Cardiac muscle cell (in vitro differentiated cells and primary cell): ENCODE measurements at regions not wholly inside any gene's neighbourhood (a gene's known extent, or its start where the extent isn't known, plus 50 kb on each side); places are given as distances from the start of the nearest gene placed in this dataset.
A peak's percentile ranks its signal among the peaks of the same experiment; 100 is the strongest.

Experiments
- DNase-seq, 2 donors: peaks; one replicate each; pipeline versions ENCODE4 v3.0.0 to v3.0.0-alpha.2; 2010 to 2017; ENCODE audit warnings: low read depth in 1 of 2, low spot score in 1 of 2
- H3K27ac ChIP-seq: fragments of 200-600 bp; sonication (generic); 2 replicates; pipeline ENCODE4 v1.5.1; 2016
- H3K27me3 ChIP-seq: fragments of 200-600 bp; sonication (generic); 2 replicates; pipeline ENCODE4 v1.6.0; 2016; ENCODE audit warnings: control low read depth
- H3K36me3 ChIP-seq: fragments of 200-600 bp; sonication (generic); 2 replicates; pipeline ENCODE4 v1.5.1; 2016; ENCODE audit warnings: control low read depth
- H3K4me1 ChIP-seq: fragments of 200-600 bp; sonication (generic); 2 replicates; pipeline ENCODE4 v1.8.1; 2017; ENCODE audit warnings: low read depth, mild to moderate bottlenecking, mixed run types
- H3K4me3 ChIP-seq: fragments of 200-600 bp; sonication (generic); 2 replicates; pipeline ENCODE4 v1.5.1; 2016; ENCODE audit warnings: mild to moderate bottlenecking
- H3K9me3 ChIP-seq: fragments of 200-600 bp; sonication (generic); 2 replicates; pipeline ENCODE4 v1.5.1; 2017; ENCODE audit warnings: low read depth, mild to moderate bottlenecking, control low read depth
- TF ChIP-seq, protein P1 (sequence below): IDR thresholded peaks from 2 replicates; pipeline ENCODE4 v1.5.1; 2012; ENCODE audit warnings: low read depth, mild to moderate bottlenecking, low read length

DNA sequence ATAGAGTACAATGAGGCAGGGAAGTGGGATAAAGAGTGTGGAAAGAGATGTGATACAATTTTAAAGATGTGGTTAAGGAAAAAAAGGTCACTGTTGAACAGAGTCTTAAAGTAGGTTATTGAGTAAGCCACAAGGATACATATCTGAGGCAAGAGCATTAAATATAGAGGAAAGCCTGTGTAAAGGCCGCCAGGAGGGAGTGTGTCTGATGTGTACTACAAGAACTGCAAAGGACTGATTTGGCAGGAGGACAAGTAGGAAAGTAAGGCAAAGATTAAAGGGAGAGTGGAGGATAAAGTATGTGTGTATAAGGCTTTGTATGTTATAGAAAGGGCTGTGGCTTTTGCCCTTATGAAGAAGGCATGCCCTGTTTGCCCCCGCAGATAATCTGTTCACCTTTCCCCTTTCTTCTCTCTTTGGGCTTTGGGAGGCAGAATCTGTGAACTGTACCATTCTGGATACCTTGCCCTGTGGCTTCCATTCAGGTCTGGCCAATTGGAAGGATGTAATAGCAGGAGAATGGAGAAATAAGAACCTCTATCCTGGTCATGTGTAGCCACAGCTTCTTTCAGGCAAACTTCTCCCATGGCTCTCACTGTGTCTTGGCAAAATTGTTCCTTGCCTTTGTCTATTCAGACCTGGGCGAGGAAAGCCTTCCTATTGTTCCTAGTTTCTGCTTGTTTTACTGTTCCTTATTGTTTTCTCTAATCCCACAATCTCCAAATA is 68.9 kb upstream of the FAM47B start:
- TF ChIP-seq, protein P1, sequence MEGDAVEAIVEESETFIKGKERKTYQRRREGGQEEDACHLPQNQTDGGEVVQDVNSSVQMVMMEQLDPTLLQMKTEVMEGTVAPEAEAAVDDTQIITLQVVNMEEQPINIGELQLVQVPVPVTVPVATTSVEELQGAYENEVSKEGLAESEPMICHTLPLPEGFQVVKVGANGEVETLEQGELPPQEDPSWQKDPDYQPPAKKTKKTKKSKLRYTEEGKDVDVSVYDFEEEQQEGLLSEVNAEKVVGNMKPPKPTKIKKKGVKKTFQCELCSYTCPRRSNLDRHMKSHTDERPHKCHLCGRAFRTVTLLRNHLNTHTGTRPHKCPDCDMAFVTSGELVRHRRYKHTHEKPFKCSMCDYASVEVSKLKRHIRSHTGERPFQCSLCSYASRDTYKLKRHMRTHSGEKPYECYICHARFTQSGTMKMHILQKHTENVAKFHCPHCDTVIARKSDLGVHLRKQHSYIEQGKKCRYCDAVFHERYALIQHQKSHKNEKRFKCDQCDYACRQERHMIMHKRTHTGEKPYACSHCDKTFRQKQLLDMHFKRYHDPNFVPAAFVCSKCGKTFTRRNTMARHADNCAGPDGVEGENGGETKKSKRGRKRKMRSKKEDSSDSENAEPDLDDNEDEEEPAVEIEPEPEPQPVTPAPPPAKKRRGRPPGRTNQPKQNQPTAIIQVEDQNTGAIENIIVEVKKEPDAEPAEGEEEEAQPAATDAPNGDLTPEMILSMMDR = peak; percentile 7
- Histone ChIP-seq H3K27me3 (no peaks in the 10 kb centered on the region), H3K4me1 (no peaks in the 10 kb centered on the region), H3K27ac (no peak overlapping the region), H3K36me3 (no peaks in the 10 kb centered on the region), H3K4me3 (no peak overlapping the region), H3K9me3 (no peaks in the 10 kb centered on the region)
- DNase-seq = peak in 1 of 2 donors; percentile 74

DNA sequence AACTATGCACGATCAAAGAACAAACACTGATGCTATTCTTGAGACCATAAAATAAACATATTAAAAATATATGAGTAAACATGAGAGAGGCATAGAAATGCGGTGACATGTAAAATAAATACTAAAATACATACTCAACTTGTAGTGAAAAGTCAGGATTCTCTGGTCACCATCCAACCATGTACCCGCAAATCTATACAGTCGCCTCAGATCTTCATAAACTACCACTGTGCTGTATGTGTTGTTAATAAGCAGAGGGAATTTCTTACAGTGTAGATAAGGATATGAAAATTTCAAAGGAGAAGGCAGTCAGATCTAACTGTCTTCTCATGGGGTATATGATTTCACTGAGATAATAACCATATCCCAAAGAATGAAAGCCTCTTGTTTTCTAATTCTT is 67.8 kb upstream of the FAM47B start:
- H3K27ac ChIP-seq = no peak overlapping the region

DNA sequence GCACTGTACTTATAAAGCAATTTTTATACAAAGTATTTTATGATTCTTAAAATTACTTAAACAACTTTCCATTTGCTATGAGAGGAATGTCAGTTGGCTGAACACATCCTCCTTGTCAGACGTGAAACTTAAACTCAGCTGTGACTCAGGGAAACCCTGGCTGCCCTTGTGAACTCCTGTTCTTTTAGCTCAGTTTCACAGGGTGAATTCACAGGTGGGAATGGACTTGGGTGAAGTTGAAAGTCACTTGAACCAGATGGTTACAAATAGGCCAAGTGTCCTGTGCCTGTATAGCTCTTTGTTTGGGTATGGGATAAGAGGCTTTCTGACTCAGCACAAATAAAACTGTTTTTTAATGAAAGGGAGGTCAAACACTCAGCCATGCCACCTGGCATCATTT is 67.4 kb upstream of the FAM47B start:
- no peak overlapping the region for H3K27ac ChIP-seq
- H3K27me3 ChIP-seq = no peaks in the 10 kb centered on the region
- DNase-seq = peak in 1 of 2 donors; percentile 50

More for the DNA sequence above, 67.8 kb upstream of the FAM47B start:
- no peaks in the 10 kb centered on the region for H3K27me3 ChIP-seq
- H3K9me3 ChIP-seq = no peaks in the 10 kb centered on the region
- TF ChIP-seq, protein P1 = no peak
- no peaks in the 10 kb centered on the region for H3K4me1 ChIP-seq
- no peak for DNase-seq
- no peaks in the 10 kb centered on the region for H3K36me3 ChIP-seq
- H3K4me3 ChIP-seq = no peak overlapping the region

DNA sequence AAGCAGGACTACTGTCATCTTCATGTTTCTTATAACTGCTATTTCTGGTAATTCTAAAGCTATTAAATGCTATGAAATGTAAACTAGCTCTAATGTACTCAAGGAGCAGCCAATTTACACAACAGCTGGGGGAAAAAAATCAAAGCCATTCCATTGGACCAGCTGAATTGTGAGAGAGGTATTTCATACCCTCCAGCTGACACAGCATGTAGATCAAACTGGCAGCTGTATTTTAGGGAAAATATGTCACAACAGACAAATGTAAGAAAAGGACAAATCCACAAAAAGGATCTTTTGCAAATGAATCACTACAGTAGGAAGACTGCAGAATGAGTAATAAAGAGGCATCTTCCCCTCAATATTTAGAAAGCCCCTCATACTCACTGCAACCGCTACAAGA is 65.2 kb upstream of the FAM47B start:
- Histone ChIP-seq H3K36me3 (no peaks in the 10 kb centered on the region), H3K4me1 (no peaks in the 10 kb centered on the region), H3K4me3 (no peak overlapping the region), H3K9me3 (no peaks in the 10 kb centered on the region), H3K27me3 (no peaks in the 10 kb centered on the region), H3K27ac (no peak overlapping the region)
- TF ChIP-seq, protein P1 = no peak
- DNase-seq = no peak

More for the DNA sequence above, 67.4 kb upstream of the FAM47B start:
- no peaks in the 10 kb centered on the region for H3K36me3 ChIP-seq
- H3K9me3 ChIP-seq = no peaks in the 10 kb centered on the region
- TF ChIP-seq, protein P1 = no peak
- no peak overlapping the region for H3K4me3 ChIP-seq
- H3K4me1 ChIP-seq = no peaks in the 10 kb centered on the region

DNA sequence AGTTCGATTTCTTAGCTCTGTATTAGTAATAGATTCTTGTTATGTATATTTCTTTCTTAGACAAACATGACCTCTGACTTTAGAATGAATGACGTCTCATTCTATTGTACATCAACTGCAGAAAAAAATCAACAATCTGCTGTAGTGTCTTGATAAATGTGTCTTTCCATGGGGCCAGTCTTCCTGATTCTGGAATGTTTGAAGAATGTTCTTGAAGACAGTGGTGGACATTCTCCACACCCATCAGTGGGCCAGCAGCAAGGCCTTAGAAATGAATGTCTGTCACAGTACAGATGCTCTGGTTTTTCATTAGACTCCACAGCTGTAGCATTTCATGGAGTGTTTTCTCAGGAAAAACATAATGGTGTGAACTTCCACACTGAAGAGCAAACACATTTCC is 63.2 kb upstream of the FAM47B start:
- Histone ChIP-seq H3K27me3 (no peaks in the 10 kb centered on the region), H3K36me3 (no peaks in the 10 kb centered on the region), H3K9me3 (no peaks in the 10 kb centered on the region), H3K4me3 (no peak overlapping the region), H3K27ac (no peak overlapping the region), H3K4me1 (no peaks in the 10 kb centered on the region)
- no peak for DNase-seq
- TF ChIP-seq, protein P1 = no peak
